A673 (cell line): ENCODE measurements at regions not wholly inside any gene's neighbourhood (a gene's known extent, or its start where the extent isn't known, plus 50 kb on each side); places are given as distances from the start of the nearest gene placed in this dataset.

Experiments
- BruUV-seq: library from RNA; stranded (reverse); fragments of 400-500 nt; replicated peaks from 2 replicates; lab custom pipeline; 2021; lab: Mats Ljungman, UMichigan
- CTCF ChIA-PET: fragments of 300-600 bp; sonication (Branson Sonifier 250); formaldehyde crosslinking; loops from one replicate; lab custom pipeline; 2022; ENCODE audit warnings: antibody characterized with exemption; lab: Charles Lee
- POLR2A ChIA-PET: fragments of 300-600 bp; sonication (Branson Sonifier 250); formaldehyde crosslinking; loops from one replicate; lab custom pipeline; 2022; ENCODE audit warnings: antibody characterized with exemption; ENCODE audit not compliant: low non-redundant PET; lab: Charles Lee
- DNase-seq: peaks from one replicate; pipeline ENCODE4 v3.0.0-alpha.2; 2015; ENCODE audit warnings: low spot score
- H3K27ac ChIP-seq: fragments of 200-600 bp; sonication (generic); 2 replicates; pipeline ENCODE4 v1.5.1; 2016; ENCODE audit warnings: mixed run types, low read depth, mild to moderate bottlenecking, mixed read lengths, antibody characterized with exemption, low read length; ENCODE audit not compliant: poor library complexity, severe bottlenecking
- H3K27me3 ChIP-seq: fragments of 200-600 bp; sonication (generic); replicated peaks from 2 replicates; pipeline ENCODE4 v1.6.1; 2017; ENCODE audit warnings: mixed run types, low read depth, mild to moderate bottlenecking, mixed read lengths, antibody characterized with exemption, low read length; ENCODE audit not compliant: insufficient read depth, poor library complexity
- H3K36me3 ChIP-seq: fragments of 200-600 bp; sonication (generic); 2 replicates; pipeline ENCODE4 v1.6.1; 2016; ENCODE audit warnings: mixed run types, mild to moderate bottlenecking, mixed read lengths, antibody characterized with exemption, low read length; ENCODE audit not compliant: insufficient read depth, poor library complexity, severe bottlenecking
- H3K4me1 ChIP-seq: fragments of 200-600 bp; sonication (generic); 2 replicates; pipeline ENCODE4 v1.6.1; 2017; ENCODE audit warnings: mixed run types, mild to moderate bottlenecking, mixed read lengths, antibody characterized with exemption, low read length; ENCODE audit not compliant: insufficient read depth, poor library complexity, severe bottlenecking
- H3K4me3 ChIP-seq: fragments of 200-600 bp; sonication (generic); 2 replicates; pipeline ENCODE4 v1.5.1; 2016; ENCODE audit warnings: low read depth, mixed run types, mild to moderate bottlenecking, mixed read lengths, low read length; ENCODE audit not compliant: poor library complexity, severe bottlenecking
- H3K9me3 ChIP-seq: fragments of 200-600 bp; sonication (generic); 2 replicates; pipeline ENCODE4 v1.6.1; 2016; ENCODE audit warnings: mixed run types, low read depth, mild to moderate bottlenecking, mixed read lengths, antibody characterized with exemption, low read length; ENCODE audit not compliant: poor library complexity, severe bottlenecking
- EZH2 ChIP-seq: fragments of 200-600 bp; sonication (generic); IDR thresholded peaks from 2 replicates; pipeline ENCODE4 v1.6.1; 2017; ENCODE audit warnings: borderline replicate concordance, low read depth, mild to moderate bottlenecking, mixed read lengths, antibody characterized with exemption, low read length; ENCODE audit not compliant: poor library complexity, severe bottlenecking
- intact Hi-C: fragments of 100-400 bp; cut with micrococcal nuclease; formaldehyde crosslinking; loops from one replicate; pipeline ENCODE4 v1.10.0; 2022; ENCODE audit not compliant: unreplicated experiment
- TF ChIP-seq, protein P1 (sequence below): fragments of 300-800, 200-600 bp; sonication (generic); conservative IDR thresholded peaks from 2 replicates; pipeline ENCODE4 v1.5.1; 2017; ENCODE audit warnings: low read depth, mild to moderate bottlenecking, antibody characterized with exemption, low read length, moderate library complexity, mixed read lengths

DNA sequence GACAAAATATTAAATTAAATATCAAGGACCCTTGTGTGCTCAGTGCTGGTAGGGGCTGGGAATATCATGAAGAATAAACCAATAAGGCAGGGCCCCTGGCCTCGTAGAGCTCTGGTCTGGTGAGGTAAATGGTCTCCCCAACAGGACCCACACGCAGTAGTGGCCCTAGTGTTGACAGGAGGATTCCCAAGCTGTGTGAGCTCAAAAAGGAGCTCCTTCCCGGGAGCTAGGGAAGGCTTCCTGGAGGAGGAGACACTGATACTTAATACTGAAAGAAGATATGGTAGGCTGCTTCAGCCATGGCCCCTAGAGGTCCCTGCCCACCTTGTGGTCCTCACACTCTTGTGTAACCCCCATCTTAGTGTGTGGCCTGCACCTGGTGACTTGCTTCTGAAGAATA, 209.1 kb downstream of the NFATC2 start:
- CTCF ChIA-PET: no interaction called here
- POLR2A ChIA-PET: no interaction called here
- no peaks in the 10 kb centered on the region for H3K36me3 ChIP-seq
- no peaks in the 10 kb centered on the region for H3K27me3 ChIP-seq
- no peak for DNase-seq
- intact Hi-C loops: no loop called here
- TF ChIP-seq EZH2: no peak
- TF ChIP-seq, protein P1, sequence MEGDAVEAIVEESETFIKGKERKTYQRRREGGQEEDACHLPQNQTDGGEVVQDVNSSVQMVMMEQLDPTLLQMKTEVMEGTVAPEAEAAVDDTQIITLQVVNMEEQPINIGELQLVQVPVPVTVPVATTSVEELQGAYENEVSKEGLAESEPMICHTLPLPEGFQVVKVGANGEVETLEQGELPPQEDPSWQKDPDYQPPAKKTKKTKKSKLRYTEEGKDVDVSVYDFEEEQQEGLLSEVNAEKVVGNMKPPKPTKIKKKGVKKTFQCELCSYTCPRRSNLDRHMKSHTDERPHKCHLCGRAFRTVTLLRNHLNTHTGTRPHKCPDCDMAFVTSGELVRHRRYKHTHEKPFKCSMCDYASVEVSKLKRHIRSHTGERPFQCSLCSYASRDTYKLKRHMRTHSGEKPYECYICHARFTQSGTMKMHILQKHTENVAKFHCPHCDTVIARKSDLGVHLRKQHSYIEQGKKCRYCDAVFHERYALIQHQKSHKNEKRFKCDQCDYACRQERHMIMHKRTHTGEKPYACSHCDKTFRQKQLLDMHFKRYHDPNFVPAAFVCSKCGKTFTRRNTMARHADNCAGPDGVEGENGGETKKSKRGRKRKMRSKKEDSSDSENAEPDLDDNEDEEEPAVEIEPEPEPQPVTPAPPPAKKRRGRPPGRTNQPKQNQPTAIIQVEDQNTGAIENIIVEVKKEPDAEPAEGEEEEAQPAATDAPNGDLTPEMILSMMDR: no peak
- no peak overlapping the region for H3K27ac ChIP-seq
- no peaks in the 10 kb centered on the region for H3K9me3 ChIP-seq
- no peaks in the 10 kb centered on the region for H3K4me1 ChIP-seq
- H3K4me3 ChIP-seq: no peak overlapping the region
- no TSS peak for BruUV-seq

DNA sequence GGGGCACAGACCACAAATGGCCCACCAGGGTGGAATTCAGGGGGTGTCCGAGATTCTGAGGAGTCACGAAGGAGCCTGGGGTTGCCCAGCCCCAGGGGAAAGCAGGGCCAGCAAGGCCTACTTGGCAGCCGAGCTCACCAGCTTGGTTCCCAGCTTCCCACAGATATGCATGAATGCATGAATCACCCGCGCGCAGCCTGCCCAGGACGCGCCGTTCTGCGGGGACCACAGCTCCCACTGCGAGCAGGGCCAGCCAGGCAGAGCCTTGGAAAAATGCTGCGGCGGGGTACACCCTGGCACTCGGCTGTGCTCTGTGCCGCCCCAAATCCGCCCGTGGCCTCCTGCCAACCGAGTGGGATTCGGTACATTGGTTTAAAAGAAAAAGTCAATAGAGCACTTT, 211.0 kb downstream of the NFATC2 start:
- ChIA-PET POLR2A (no interaction called here), CTCF (no interaction called here)
- no peak for DNase-seq
- Histone ChIP-seq H3K36me3 (no peaks in the 10 kb centered on the region), H3K9me3 (no peaks in the 10 kb centered on the region), H3K27me3 (no peaks in the 10 kb centered on the region), H3K4me1 (no peaks in the 10 kb centered on the region), H3K4me3 (no peak overlapping the region), H3K27ac (no peak overlapping the region)
- intact Hi-C loops: no loop called here
- BruUV-seq: no TSS peak
- TF ChIP-seq, protein P1: no peak
- TF ChIP-seq EZH2: no peak

DNA sequence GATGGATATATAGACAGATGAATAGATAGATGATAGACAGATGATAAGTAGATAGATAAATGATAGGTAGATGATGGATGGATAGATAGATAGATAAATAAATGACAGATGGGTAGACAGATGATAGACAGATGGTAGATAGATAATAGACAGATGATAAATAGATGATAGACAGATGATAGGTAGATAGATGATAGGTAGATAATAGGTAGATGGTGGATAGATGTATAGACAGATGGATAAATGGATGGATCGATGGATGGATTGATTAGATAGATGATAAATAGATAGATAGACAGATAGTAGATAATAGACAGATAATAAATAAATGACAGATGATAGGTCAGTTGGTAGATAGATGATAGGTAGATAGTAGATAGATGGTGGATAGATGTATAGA, 212.7 kb downstream of the NFATC2 start:
- H3K36me3 ChIP-seq: no peaks in the 10 kb centered on the region
- TF ChIP-seq, protein P1: no peak
- no peak for TF ChIP-seq EZH2
- CTCF ChIA-PET: interaction anchor here (1.1 kb wide), 1 partner anchor 337 kb away, joined by 3 read pairs; no protein-coding TSS in a partner anchor
- intact Hi-C loops: no loop called here
- no peaks in the 10 kb centered on the region for H3K27me3 ChIP-seq
- H3K27ac ChIP-seq: no peak overlapping the region
- BruUV-seq: no TSS peak
- DNase-seq: no peak
- no peaks in the 10 kb centered on the region for H3K4me1 ChIP-seq
- H3K9me3 ChIP-seq: no peaks in the 10 kb centered on the region
- POLR2A ChIA-PET: no interaction called here
- H3K4me3 ChIP-seq: no peak overlapping the region
